ENCODE measurements at regions not wholly inside any gene's neighbourhood (a gene's known extent, or its start where the extent isn't known, plus 50 kb on each side); places are given as distances from the start of the nearest gene placed in this dataset.

DNA sequence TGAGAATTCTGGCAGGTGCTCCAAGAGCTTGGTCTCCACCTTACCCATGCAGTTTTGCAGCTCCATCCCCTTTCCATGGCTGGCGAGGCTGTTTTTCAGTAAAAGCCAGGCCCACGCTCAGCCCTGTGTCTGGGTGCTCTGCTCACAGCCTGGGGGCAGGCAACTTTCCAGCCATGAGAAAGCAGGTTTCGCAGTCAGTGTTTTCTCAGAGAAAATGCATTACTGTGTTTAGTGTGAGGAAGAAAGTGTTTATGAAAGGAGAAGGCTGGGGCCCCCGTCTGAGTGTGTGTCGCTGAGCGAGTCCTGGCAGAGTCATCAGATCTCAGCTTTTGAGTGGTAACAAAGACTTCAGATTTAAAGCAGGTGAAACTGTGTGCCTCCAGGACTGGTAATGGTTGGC, 248.1 kb downstream of the IRX1 start:
- no peak for DNase-seq
- Mint-ChIP-seq H3K27me3 (ENCODE audit: unreplicated experiment) (no peaks in the 10 kb centered on the region), H3K4me1 (ENCODE audit: low read depth, unreplicated experiment) (no peaks in the 10 kb centered on the region), H3K27ac (ENCODE audit: unreplicated experiment) (no peak overlapping the region), H3K9me3 (ENCODE audit: unreplicated experiment) (no peaks in the 10 kb centered on the region), H3K4me3 (ENCODE audit: unreplicated experiment) (no peak overlapping the region), H3K36me3 (ENCODE audit: unreplicated experiment) (no peaks in the 10 kb centered on the region)
- TF ChIP-seq, protein P1, sequence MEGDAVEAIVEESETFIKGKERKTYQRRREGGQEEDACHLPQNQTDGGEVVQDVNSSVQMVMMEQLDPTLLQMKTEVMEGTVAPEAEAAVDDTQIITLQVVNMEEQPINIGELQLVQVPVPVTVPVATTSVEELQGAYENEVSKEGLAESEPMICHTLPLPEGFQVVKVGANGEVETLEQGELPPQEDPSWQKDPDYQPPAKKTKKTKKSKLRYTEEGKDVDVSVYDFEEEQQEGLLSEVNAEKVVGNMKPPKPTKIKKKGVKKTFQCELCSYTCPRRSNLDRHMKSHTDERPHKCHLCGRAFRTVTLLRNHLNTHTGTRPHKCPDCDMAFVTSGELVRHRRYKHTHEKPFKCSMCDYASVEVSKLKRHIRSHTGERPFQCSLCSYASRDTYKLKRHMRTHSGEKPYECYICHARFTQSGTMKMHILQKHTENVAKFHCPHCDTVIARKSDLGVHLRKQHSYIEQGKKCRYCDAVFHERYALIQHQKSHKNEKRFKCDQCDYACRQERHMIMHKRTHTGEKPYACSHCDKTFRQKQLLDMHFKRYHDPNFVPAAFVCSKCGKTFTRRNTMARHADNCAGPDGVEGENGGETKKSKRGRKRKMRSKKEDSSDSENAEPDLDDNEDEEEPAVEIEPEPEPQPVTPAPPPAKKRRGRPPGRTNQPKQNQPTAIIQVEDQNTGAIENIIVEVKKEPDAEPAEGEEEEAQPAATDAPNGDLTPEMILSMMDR (IDR thresholded peaks at IDR 0.05; ENCODE audit: partially characterized antibody, unreplicated experiment): no peak

DNA sequence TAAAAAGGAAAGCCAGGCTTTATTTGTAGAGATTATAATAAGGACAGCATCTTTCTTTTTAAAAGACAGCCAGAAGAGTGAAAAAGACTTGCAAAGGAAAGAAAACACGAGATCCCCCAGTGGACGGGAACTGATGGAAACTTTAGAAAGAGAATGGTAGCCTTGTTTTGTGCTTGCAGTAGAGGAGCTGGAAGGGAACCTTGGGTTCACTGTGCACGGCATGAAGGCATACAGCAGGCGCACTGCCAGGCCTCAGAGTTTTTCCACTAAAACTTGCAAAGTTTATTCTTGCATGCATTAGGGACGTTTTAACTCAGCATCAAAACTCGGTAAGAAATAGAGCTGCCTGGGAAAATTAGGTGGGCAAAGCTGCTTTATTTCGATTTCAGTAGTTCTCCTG, 248.6 kb downstream of the IRX1 start:
- H3K4me3 Mint-ChIP-seq (ENCODE audit: unreplicated experiment): no peak overlapping the region
- no peaks in the 10 kb centered on the region for H3K27me3 Mint-ChIP-seq (ENCODE audit: unreplicated experiment)
- no peak for DNase-seq
- no peaks in the 10 kb centered on the region for H3K9me3 Mint-ChIP-seq (ENCODE audit: unreplicated experiment)
- H3K27ac Mint-ChIP-seq (ENCODE audit: unreplicated experiment): no peak overlapping the region
- TF ChIP-seq, protein P1 (IDR thresholded peaks at IDR 0.05; ENCODE audit: partially characterized antibody, unreplicated experiment): no peak
- H3K36me3 Mint-ChIP-seq (ENCODE audit: unreplicated experiment): no peaks in the 10 kb centered on the region
- no peaks in the 10 kb centered on the region for H3K4me1 Mint-ChIP-seq (ENCODE audit: low read depth, unreplicated experiment)

DNA sequence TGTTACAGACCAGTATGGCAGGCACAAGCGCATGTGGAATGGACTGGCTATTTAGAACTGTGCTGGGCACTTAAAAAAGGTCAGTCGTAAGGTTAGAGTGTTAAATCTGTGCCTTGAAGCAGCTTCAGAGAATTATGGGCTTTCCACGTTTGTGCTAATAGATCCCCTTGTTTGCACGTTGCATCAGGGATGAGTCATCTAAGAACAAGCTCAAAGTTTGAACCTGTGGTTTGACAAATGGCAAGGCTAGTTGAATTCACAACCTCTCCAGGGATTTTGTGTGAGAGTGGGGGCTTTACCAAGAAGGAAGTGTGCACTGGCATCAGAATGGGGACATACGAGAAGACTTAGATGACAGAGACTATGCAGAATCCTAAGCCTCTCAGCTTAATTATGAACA, 249.6 kb downstream of the IRX1 start:
- no peaks in the 10 kb centered on the region for H3K27me3 Mint-ChIP-seq (ENCODE audit: unreplicated experiment)

DNA sequence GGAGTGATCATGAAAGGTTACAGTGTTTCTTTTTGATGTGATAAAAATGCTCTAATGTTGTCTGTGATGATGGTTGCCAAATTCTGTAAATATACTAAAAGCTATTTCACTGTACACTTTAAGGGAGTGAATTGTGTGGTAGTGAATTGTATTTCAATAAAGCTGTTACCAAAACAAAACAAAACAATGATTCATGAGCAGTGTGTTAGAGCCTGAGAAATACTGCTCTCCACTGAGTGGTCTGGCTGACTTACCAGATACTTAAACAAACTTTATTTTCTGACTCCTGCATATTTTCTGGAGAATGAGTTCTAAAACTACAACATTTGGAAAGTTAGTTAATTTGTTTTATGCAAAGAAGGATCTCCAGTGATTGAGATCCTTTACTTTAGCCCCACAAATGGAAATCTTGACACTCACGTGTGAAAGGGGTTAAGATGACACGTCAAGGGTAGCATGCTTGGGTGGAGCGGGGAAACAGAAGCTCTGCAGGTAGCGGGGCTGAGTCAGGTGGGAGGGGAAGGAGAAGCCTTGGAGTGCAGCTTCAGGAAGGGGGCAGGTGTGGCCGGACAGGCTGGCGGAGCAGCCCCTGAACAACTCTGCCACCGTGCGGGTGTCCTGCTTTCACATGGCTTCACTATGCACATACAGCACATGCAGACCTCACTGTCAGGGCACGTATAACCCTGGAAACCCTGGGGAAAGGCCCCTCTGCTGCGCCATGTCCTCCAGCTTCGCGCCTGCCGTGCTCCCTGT, 256.7 kb downstream of the IRX1 start:
- no peaks in the 10 kb centered on the region for H3K36me3 Mint-ChIP-seq (ENCODE audit: unreplicated experiment)
- TF ChIP-seq, protein P1 (IDR thresholded peaks at IDR 0.05; ENCODE audit: partially characterized antibody, unreplicated experiment): no peak
- no peaks in the 10 kb centered on the region for H3K27me3 Mint-ChIP-seq (ENCODE audit: unreplicated experiment)
- H3K9me3 Mint-ChIP-seq (ENCODE audit: unreplicated experiment): no peaks in the 10 kb centered on the region
- H3K4me1 Mint-ChIP-seq (ENCODE audit: low read depth, unreplicated experiment): no peaks in the 10 kb centered on the region
- no peak for DNase-seq
- no peak overlapping the region for H3K27ac Mint-ChIP-seq (ENCODE audit: unreplicated experiment)
- no peak overlapping the region for H3K4me3 Mint-ChIP-seq (ENCODE audit: unreplicated experiment)

More for the DNA sequence above, 249.6 kb downstream of the IRX1 start:
- H3K27ac Mint-ChIP-seq (ENCODE audit: unreplicated experiment): no peak overlapping the region
- H3K9me3 Mint-ChIP-seq (ENCODE audit: unreplicated experiment): no peaks in the 10 kb centered on the region
- DNase-seq: no peak
- TF ChIP-seq, protein P1 (IDR thresholded peaks at IDR 0.05; ENCODE audit: partially characterized antibody, unreplicated experiment): no peak
- no peaks in the 10 kb centered on the region for H3K36me3 Mint-ChIP-seq (ENCODE audit: unreplicated experiment)
- no peaks in the 10 kb centered on the region for H3K4me1 Mint-ChIP-seq (ENCODE audit: low read depth, unreplicated experiment)
- no peak overlapping the region for H3K4me3 Mint-ChIP-seq (ENCODE audit: unreplicated experiment)

DNA sequence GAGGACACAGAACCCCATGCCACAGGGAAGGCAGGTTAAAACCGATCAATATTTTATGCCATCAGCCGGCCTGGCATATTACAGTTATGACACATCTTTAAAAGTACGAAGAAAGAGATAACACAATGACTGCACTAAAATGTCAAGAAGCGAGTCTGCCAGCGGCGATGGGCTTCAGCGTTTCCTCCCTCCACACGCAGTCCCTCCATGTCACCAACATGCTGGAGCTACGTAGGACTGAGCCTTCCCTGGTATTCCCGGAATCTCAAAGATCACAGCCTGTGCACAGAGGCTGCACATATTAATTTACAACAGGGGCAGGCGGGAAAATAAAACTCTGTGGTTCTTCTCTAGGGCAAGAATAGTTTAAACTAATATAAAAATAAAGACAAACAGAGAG, 257.7 kb downstream of the IRX1 start:
- Mint-ChIP-seq H3K4me1 (ENCODE audit: low read depth, unreplicated experiment) (no peaks in the 10 kb centered on the region), H3K27me3 (ENCODE audit: unreplicated experiment) (no peaks in the 10 kb centered on the region), H3K9me3 (ENCODE audit: unreplicated experiment) (no peaks in the 10 kb centered on the region), H3K36me3 (ENCODE audit: unreplicated experiment) (no peaks in the 10 kb centered on the region), H3K27ac (ENCODE audit: unreplicated experiment) (no peak overlapping the region), H3K4me3 (ENCODE audit: unreplicated experiment) (no peak overlapping the region)
- DNase-seq: no peak
- TF ChIP-seq, protein P1 (IDR thresholded peaks at IDR 0.05; ENCODE audit: partially characterized antibody, unreplicated experiment): no peak

All from glutamatergic neuron (in vitro differentiated cells).